Middle frontal gyrus (tissue), 1 donor: ENCODE measurements at regions not wholly inside any gene's neighbourhood (a gene's known extent, or its start where the extent isn't known, plus 50 kb on each side); places are given as distances from the start of the nearest gene placed in this dataset.

ENCODE experiments used
- DNase-seq: peaks from one replicate; pipeline ENCODE4 v3.0.0-alpha.2; 2015; ENCODE audit warnings: low spot score; ENCODE audit errors: extremely low spot score

- DNase-seq: no peak
Measured at GRCh38 chr4:28177641-28178040, 1317.0 kb downstream of the STIM2 start.

DNA sequence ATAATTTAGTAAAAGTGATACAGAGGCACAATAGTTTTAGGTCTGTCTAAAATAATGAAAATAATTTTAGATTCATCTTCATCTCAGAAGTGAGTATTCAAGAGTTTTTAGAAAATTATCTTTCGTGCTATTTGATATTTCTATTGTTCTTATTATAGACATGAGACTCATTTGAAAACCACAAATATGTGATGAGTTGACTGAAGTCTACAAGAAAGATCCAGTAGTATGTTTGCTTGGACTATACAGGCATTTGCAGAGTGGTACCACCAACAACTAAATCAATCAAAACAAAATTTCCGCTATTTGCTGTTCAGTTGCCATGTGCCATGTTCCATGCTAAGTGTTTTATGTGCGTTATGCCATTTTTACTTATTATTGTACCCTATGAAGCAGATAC is 1318.5 kb downstream of the STIM2 start:
- DNase-seq: no peak

DNA sequence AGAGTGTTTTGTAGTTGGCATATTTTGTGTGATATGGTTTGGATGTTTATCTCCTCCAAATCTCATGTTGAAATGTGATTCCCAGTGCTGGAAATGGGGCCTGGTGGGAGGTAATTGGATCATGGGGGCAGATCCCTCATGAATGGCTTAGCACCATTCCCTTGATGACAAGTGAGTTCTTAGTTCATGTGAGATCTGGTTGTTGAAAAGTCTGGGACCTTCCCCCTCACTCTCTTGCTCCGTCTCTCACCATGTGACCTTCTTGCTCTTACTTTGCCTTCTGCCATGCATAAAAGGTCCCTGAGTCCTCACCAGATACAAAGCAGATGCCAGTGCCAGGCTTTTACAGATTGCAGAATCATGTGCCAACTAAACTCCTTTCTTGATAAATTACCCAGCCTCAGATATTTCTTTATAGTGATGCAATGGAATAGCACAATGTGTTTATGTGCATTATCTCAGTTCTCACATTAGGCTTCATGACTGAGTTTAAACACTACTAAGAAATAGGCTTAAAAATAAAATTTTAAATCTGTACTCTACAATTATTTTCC is 1348.8 kb downstream of the STIM2 start:
- no peak for DNase-seq

DNA sequence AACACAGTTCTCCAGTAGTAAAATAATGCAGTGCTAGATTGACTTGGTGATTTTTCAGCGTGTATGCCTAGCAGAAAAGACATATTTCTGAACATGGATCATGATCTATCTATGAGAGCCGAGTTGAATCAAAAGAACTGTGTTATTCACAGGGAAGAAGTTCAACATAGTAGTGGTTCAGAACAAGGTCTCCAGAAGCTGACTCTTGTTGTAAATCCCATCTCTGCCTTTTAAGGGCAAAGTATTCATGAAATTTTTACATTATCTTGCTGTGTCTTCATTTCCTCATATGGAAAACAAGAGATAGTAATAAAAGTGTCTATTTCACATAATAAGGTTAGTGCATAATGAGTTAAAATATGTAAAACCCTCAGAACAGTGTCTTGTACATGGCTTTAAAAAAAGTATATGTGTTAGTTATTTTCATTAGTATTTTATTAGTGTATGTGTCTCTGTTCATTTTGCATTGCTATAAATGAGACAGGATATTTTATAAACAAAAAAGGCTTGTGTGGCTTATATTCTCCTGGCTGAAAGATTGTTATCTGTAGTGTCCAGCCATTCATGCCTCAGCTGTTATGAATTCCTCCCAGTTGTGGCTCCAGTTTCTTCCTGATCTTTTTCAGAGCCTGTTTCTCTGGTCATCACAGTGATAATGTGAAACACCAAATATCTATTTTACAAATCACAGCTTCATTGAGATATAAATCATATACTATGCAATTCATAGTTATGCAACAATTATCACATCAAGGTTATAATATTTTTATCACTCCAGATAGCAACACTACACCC is 1351.2 kb downstream of the STIM2 start:
- no peak for DNase-seq

GRCh38 chr4:28221536-28221935 is 1360.9 kb downstream of the STIM2 start:
- no peak for DNase-seq

DNA sequence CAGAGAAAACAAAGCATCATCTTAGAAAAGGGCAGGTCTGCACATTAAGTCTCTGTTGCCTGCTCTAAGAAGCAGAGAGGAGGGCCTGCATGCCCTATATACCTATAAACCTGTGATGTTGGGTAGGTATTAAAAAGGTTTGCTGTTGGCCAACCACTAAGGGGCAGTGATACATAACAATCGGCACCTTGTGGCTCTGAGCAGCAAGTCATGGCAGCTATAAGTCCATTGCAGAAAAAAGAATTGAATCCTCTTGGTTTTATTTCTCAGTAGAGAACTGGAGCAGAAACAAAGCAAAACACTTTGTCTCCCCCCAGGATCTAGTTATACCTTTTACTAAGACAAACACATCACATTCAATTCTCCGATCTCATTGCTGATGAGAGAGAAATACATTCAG is 1364.4 kb downstream of the STIM2 start:
- DNase-seq: no peak

GRCh38 chr4:28225689-28226353 is 1365.2 kb downstream of the STIM2 start:
- DNase-seq: no peak

DNA sequence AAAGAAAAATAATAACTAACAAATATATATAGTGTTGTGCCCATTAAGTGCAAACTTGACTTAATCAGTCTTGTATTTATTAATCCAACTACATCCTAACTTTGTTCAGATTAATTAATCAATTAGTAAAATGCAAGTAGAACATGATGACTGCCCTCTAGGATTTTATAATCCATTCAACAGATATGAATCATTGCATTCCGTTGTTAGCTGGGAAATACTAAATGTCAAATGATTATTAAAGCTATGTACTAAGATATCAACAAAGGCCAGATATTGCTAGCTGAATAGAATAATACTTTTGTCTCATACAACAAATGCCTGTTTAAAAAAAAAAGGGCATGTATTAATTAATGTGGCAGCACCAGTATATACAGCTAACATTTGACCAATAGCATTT is 1366.3 kb downstream of the STIM2 start:
- DNase-seq: no peak

DNA sequence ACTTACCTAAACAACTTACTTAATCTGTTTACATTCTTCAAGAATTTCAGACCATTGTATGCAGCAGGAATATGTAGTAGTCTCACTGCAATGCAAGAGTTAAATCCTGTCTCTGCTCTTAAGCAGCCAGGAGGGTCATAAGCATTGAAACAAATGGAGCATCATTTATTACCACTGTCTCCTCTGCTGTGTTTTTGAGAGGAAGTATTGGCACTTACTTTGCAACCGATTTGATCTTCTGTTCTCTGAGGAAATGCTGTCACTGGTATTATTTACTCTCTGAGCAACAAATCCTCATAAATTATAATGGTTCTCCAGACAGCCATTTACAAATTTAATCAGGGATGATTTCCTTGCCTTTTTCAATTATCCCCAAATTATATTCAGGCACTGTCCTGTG is 1367.1 kb downstream of the STIM2 start:
- DNase-seq: no peak

GRCh38 chr4:28228561-28229491 is 1368.2 kb downstream of the STIM2 start:
- no peak for DNase-seq

GRCh38 chr4:28232376-28232775 is 1371.7 kb downstream of the STIM2 start:
- no peak for DNase-seq

- DNase-seq: no peak
Measured at GRCh38 chr4:28232951-28233350, 1372.3 kb downstream of the STIM2 start.

DNA sequence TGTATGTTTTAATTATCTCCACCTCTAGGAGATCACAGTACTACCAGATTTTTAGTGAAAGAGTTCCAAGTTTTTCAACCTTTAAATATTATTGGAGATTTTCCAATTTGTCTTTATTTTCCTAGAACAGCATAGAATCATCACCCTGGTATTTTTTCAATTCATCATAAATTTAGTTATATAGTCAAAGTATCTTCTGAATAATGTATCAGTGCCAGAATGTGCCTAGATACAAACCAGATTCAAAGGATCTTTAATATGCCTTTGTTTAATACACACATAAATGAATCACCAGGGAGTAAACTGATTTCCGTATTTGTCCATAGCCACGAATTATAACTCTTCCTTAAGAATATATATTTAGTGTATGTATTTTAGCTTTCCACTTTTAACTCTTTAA is 1373.1 kb downstream of the STIM2 start:
- DNase-seq: no peak

- DNase-seq: no peak
Measured at GRCh38 chr4:28238876-28239275, 1378.2 kb downstream of the STIM2 start.

- DNase-seq: no peak
Measured at GRCh38 chr4:28241021-28241420, 1380.4 kb downstream of the STIM2 start.

- DNase-seq: no peak
Measured at GRCh38 chr4:28247805-28248204, 1387.2 kb downstream of the STIM2 start.

DNA sequence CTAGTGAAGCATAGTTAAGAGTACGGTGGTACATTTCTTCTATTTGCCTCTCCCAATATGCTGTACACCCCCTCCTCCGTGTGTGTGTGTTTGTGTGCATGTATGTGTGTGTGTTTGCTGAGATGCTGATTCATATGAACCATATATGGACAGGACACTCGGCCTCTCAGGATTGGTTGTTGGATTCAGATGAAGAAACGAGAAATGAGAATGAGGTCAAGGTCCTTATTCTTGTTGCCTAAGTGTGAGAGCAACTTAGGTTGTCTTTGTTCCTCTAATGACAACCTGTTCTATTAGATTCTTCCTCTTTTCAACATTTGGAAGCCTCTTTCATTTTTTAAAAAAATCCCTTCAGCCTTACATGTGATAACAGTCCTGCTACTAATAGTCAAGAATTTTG is 1387.6 kb downstream of the STIM2 start:
- no peak for DNase-seq

GRCh38 chr4:28250646-28251045 is 1390.0 kb downstream of the STIM2 start:
- DNase-seq: no peak

DNA sequence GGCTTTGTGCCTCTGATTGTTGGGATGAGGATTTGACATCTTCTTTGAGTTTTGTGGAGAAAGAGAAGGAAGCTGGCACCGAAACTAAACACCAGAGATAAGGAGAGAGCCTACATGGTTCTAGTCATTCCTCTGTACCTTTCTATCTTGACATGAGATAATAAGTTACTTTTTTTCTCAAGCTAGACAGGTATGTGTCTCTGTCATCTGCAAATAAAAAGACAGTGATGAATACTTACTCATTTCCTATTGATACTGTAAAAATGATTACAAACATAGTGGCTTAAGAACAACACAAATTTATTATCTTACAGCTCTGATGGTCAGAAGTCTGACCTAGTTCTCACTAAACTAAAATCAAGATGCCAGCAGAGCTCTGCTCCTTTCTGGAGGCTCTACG is 1391.2 kb downstream of the STIM2 start:
- DNase-seq: no peak

GRCh38 chr4:28254003-28254402 is 1393.4 kb downstream of the STIM2 start:
- DNase-seq: no peak

GRCh38 chr4:28256295-28256694 is 1395.7 kb downstream of the STIM2 start:
- DNase-seq: no peak

- no peak for DNase-seq
Measured at GRCh38 chr4:28259951-28260350, 1399.3 kb downstream of the STIM2 start.
